ENCODE measurements at regions not wholly inside any gene's neighbourhood (a gene's known extent, or its start where the extent isn't known, plus 50 kb on each side); places are given as distances from the start of the nearest gene placed in this dataset.

- TF ChIP-seq POLR2A (IDR thresholded peaks at IDR 0.05; ENCODE audit: low read depth, low read length): no peak
- TF ChIP-seq POLR2AphosphoS5 (IDR thresholded peaks at IDR 0.05; ENCODE audit: low read depth, low read length): no peak
Measured at GRCh38 chr5:99334936-99335335, 406.1 kb upstream of the CHD1 start.
